SK-N-SH (cell line): ENCODE measurements at regions not wholly inside any gene's neighbourhood (a gene's known extent, or its start where the extent isn't known, plus 50 kb on each side); places are given as distances from the start of the nearest gene placed in this dataset.
"Not testable (repeated sequence)": the region's sequence is repeated elsewhere in the genome, so short reads cannot be mapped to it uniquely, and the experiment has no call there.

Experiments used
- CTCF ChIP-seq: fragments of 200-600 bp; sonication (generic); IDR thresholded peaks from 2 replicates; pipeline ENCODE4 v1.6.1; 2017; ENCODE audit warnings: antibody characterized with exemption, mild to moderate bottlenecking, moderate library complexity
- ELF1 ChIP-seq: IDR thresholded peaks from 2 replicates; pipeline ENCODE4 v1.4.0; 2012
- USF2 ChIP-seq: fragments of 150-350 bp; IDR thresholded peaks from 2 replicates; pipeline ENCODE4 v1.6.1; 2017; ENCODE audit warnings: antibody characterized with exemption, low read length, low read depth, borderline replicate concordance

- not testable (repeated sequence) for TF ChIP-seq CTCF, USF2, ELF1
These were observed 77.7 kb upstream of the NAMPT start for GRCh38 chr7:106362507-106362906.
